ENCODE measurements at regions not wholly inside any gene's neighbourhood (a gene's known extent, or its start where the extent isn't known, plus 50 kb on each side); places are given as distances from the start of the nearest gene placed in this dataset.

GRCh38 chr1:87250336-87250735 is 78.3 kb upstream of the LMO4 start:
- CTCF ChIA-PET, result interaction anchor here (1.5 kb wide), 1 partner anchor 42 kb away, joined by 4 read pairs; no protein-coding TSS in a partner anchor
- no peaks in the 10 kb centered on the region for H3K36me3 Mint-ChIP-seq (ENCODE audit: insufficient read depth, unreplicated experiment)
- no peak for TF ChIP-seq CTCF (IDR thresholded peaks at IDR 0.05; ENCODE audit: unreplicated experiment)
- no peak overlapping the region for H3K4me3 Mint-ChIP-seq (ENCODE audit: unreplicated experiment)
- POLR2A ChIA-PET, result no interaction called here
- H3K27ac Mint-ChIP-seq (ENCODE audit: low read depth, unreplicated experiment), result no peak overlapping the region
- H3K4me1 Mint-ChIP-seq (ENCODE audit: insufficient read depth, unreplicated experiment), result no peaks in the 10 kb centered on the region
- no TSS peak for BruUV-seq (replicated peaks)
- H3K27me3 Mint-ChIP-seq (ENCODE audit: insufficient read depth, unreplicated experiment), result no peaks in the 10 kb centered on the region
- intact Hi-C loops (cut with micrococcal nuclease), result no loop called here
- H3K9me3 Mint-ChIP-seq (ENCODE audit: unreplicated experiment), result no peaks in the 10 kb centered on the region
- DNase-seq (ENCODE audit: unreplicated experiment), result no peak

- H3K9me3 Mint-ChIP-seq (ENCODE audit: unreplicated experiment), result no peaks in the 10 kb centered on the region
- no peak overlapping the region for H3K4me3 Mint-ChIP-seq (ENCODE audit: unreplicated experiment)
- H3K27ac Mint-ChIP-seq (ENCODE audit: low read depth, unreplicated experiment), result no peak overlapping the region
- no peaks in the 10 kb centered on the region for H3K4me1 Mint-ChIP-seq (ENCODE audit: insufficient read depth, unreplicated experiment)
- no TSS peak for BruUV-seq (replicated peaks)
- ChIA-PET POLR2A (no interaction called here), CTCF (interaction anchor here (0.8 to 1.0 kb wide), 2 partner anchors 28 to 1624 kb away, joined by 3 read pairs; no protein-coding TSS in a partner anchor)
- TF ChIP-seq CTCF (IDR thresholded peaks at IDR 0.05; ENCODE audit: unreplicated experiment), result no peak
- DNase-seq (ENCODE audit: unreplicated experiment), result peak; percentile 12
- no peaks in the 10 kb centered on the region for H3K36me3 Mint-ChIP-seq (ENCODE audit: insufficient read depth, unreplicated experiment)
- intact Hi-C loops (cut with micrococcal nuclease), result no loop called here
- no peaks in the 10 kb centered on the region for H3K27me3 Mint-ChIP-seq (ENCODE audit: insufficient read depth, unreplicated experiment)
Measured at GRCh38 chr1:87252406-87252805, 76.3 kb upstream of the LMO4 start.

GRCh38 chr1:87262688-87263087 is 66.0 kb upstream of the LMO4 start:
- no peaks in the 10 kb centered on the region for H3K27me3 Mint-ChIP-seq (ENCODE audit: insufficient read depth, unreplicated experiment)
- intact Hi-C loops (cut with micrococcal nuclease), result no loop called here
- no peaks in the 10 kb centered on the region for H3K4me1 Mint-ChIP-seq (ENCODE audit: insufficient read depth, unreplicated experiment)
- BruUV-seq (replicated peaks), result no TSS peak
- DNase-seq (ENCODE audit: unreplicated experiment), result no peak
- H3K9me3 Mint-ChIP-seq (ENCODE audit: unreplicated experiment), result no peaks in the 10 kb centered on the region
- no peak for TF ChIP-seq CTCF (IDR thresholded peaks at IDR 0.05; ENCODE audit: unreplicated experiment)
- no peaks in the 10 kb centered on the region for H3K36me3 Mint-ChIP-seq (ENCODE audit: insufficient read depth, unreplicated experiment)
- no peak overlapping the region for H3K27ac Mint-ChIP-seq (ENCODE audit: low read depth, unreplicated experiment)
- CTCF ChIA-PET, result no interaction called here
- POLR2A ChIA-PET, result no interaction called here
- H3K4me3 Mint-ChIP-seq (ENCODE audit: unreplicated experiment), result no peak overlapping the region

GRCh38 chr1:87263281-87263680 is 65.4 kb upstream of the LMO4 start:
- no peak overlapping the region for H3K27ac Mint-ChIP-seq (ENCODE audit: low read depth, unreplicated experiment)
- H3K4me3 Mint-ChIP-seq (ENCODE audit: unreplicated experiment), result no peak overlapping the region
- H3K4me1 Mint-ChIP-seq (ENCODE audit: insufficient read depth, unreplicated experiment), result no peaks in the 10 kb centered on the region
- POLR2A ChIA-PET, result no interaction called here
- H3K27me3 Mint-ChIP-seq (ENCODE audit: insufficient read depth, unreplicated experiment), result no peaks in the 10 kb centered on the region
- H3K36me3 Mint-ChIP-seq (ENCODE audit: insufficient read depth, unreplicated experiment), result no peaks in the 10 kb centered on the region
- TF ChIP-seq CTCF (IDR thresholded peaks at IDR 0.05; ENCODE audit: unreplicated experiment), result no peak
- intact Hi-C loops (cut with micrococcal nuclease), result no loop called here
- CTCF ChIA-PET, result no interaction called here
- H3K9me3 Mint-ChIP-seq (ENCODE audit: unreplicated experiment), result no peaks in the 10 kb centered on the region
- no peak for DNase-seq (ENCODE audit: unreplicated experiment)
- BruUV-seq (replicated peaks), result no TSS peak
